Trophoblast cell (in vitro differentiated cells and primary cell): ENCODE measurements at regions not wholly inside any gene's neighbourhood (a gene's known extent, or its start where the extent isn't known, plus 50 kb on each side); places are given as distances from the start of the nearest gene placed in this dataset.

Source experiments
- DNase-seq, 2 donors: peaks; one replicate each; pipeline ENCODE4 v3.0.0-alpha.2; 2016
- H2AFZ ChIP-seq: 2 replicates; pipeline ENCODE4 v1.6.1; 2013; ENCODE audit warnings: low read length, moderate library complexity, mild to moderate bottlenecking; ENCODE audit not compliant: insufficient read depth, poor library complexity
- H2AK5ac ChIP-seq: 2 replicates; pipeline ENCODE4 v1.6.1; 2013; ENCODE audit warnings: mild to moderate bottlenecking, low read length
- H2BK120ac ChIP-seq: 2 replicates; pipeline ENCODE4 v1.6.1; 2013; ENCODE audit warnings: low read length, mild to moderate bottlenecking, moderate library complexity; ENCODE audit not compliant: insufficient read depth, poor library complexity
- H2BK12ac ChIP-seq: 2 replicates; pipeline ENCODE4 v1.6.1; 2013; ENCODE audit warnings: mild to moderate bottlenecking, low read length, moderate library complexity
- H2BK5ac ChIP-seq: 2 replicates; pipeline ENCODE4 v1.6.1; 2013; ENCODE audit warnings: low read length, low read depth, moderate library complexity, mild to moderate bottlenecking; ENCODE audit not compliant: poor library complexity
- H3K14ac ChIP-seq: 2 replicates; pipeline ENCODE4 v1.6.1; 2013; ENCODE audit warnings: mild to moderate bottlenecking, low read length
- H3K18ac ChIP-seq: 2 replicates; pipeline ENCODE4 v1.6.1; 2013; ENCODE audit warnings: mild to moderate bottlenecking, low read length
- H3K23ac ChIP-seq: 2 replicates; pipeline ENCODE4 v1.6.1; 2013; ENCODE audit warnings: low read length
- H3K27ac ChIP-seq: 2 replicates; pipeline ENCODE4 v1.5.1; 2013; ENCODE audit warnings: low read depth, mild to moderate bottlenecking, inconsistent platforms, low read length, moderate library complexity
- H3K27me3 ChIP-seq: 2 replicates; pipeline ENCODE4 v1.6.1; 2013; ENCODE audit warnings: inconsistent platforms, mild to moderate bottlenecking, low read length, moderate library complexity; ENCODE audit not compliant: insufficient read depth
- H3K36me3 ChIP-seq, 2 experiments: 1 replicate in 1 of 2; 2 replicates in 1 of 2; pipeline ENCODE4 v1.6.1; 2013; ENCODE audit warnings: low read length in 2 of 2, mild to moderate bottlenecking in 2 of 2, moderate library complexity in 1 of 2; ENCODE audit not compliant: insufficient read depth in 2 of 2, control insufficient read depth in 1 of 2
- H3K4ac ChIP-seq: 2 replicates; pipeline ENCODE4 v1.6.1; 2013; ENCODE audit warnings: low read depth, mild to moderate bottlenecking, low read length, moderate library complexity
- H3K4me1 ChIP-seq, 2 experiments: 1 replicate in 1 of 2; 2 replicates in 1 of 2; pipeline ENCODE4 v1.6.1; 2013; ENCODE audit warnings: low read length in 2 of 2, mild to moderate bottlenecking in 2 of 2, moderate library complexity in 1 of 2; ENCODE audit not compliant: insufficient read depth in 2 of 2, control insufficient read depth in 1 of 2
- H3K4me2 ChIP-seq: 2 replicates; pipeline ENCODE4 v1.6.1; 2013; ENCODE audit warnings: inconsistent platforms, mild to moderate bottlenecking, low read length, moderate library complexity
- H3K4me3 ChIP-seq: 2 replicates; pipeline ENCODE4 v1.5.1; 2013; ENCODE audit warnings: mild to moderate bottlenecking, low read depth, low read length, inconsistent platforms
- H3K79me1 ChIP-seq: one replicate; pipeline ENCODE4 v1.6.1; 2013; ENCODE audit warnings: low read length
- H3K79me2 ChIP-seq: 2 replicates; pipeline ENCODE4 v1.6.1; 2013; ENCODE audit warnings: low read length, mild to moderate bottlenecking; ENCODE audit not compliant: control insufficient read depth, insufficient read depth, poor library complexity
- H3K9ac ChIP-seq: 2 replicates; pipeline ENCODE4 v1.6.1; 2013; ENCODE audit warnings: mild to moderate bottlenecking, low read length
- H3K9me3 ChIP-seq: 2 replicates; pipeline ENCODE4 v1.6.1; 2013; ENCODE audit warnings: low read depth, mild to moderate bottlenecking, control low read depth, inconsistent platforms, low read length; ENCODE audit not compliant: insufficient read depth
- H4K12ac ChIP-seq: 2 replicates; pipeline ENCODE4 v1.6.1; 2013; ENCODE audit warnings: low read depth, mild to moderate bottlenecking, low read length, moderate library complexity
- H4K8ac ChIP-seq: 2 replicates; pipeline ENCODE4 v1.6.1; 2013; ENCODE audit warnings: low read depth, mild to moderate bottlenecking, low read length, moderate library complexity
- H4K91ac ChIP-seq: one replicate; pipeline ENCODE4 v1.6.1; 2013; ENCODE audit warnings: low read depth, mild to moderate bottlenecking, low read length, moderate library complexity
- WGBS: extraction: QIAGEN DNeasy Blood & Tissue Kit; methylation state at CpG from one replicate; pipeline ENCODE4 v1.1.7; 2013; ENCODE audit warnings: missing lambda C conversion rate; ENCODE audit not compliant: insufficient read length, insufficient coverage; ENCODE audit errors: extremely low coverage; 5-methylcytosine and 5-hydroxymethylcytosine counted together

DNA sequence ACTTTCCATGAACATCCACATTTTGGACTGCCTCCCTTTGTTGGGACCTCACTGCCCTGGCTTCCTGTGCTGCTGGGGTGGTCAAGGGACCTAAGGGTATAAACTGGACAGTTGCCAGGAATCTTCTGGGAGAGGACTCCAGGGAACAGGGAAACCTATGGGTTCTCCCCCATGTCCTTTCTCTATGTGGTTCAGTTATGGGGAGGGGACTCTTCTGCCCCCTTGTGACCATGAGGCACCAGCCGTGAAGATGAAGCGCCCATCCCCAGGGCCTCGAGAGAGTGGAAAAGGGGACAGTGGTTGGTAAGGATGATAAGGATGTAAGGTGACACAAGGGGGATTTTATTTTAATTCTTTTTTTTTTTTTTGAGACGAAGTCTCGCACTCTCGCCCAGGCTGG lies 177.0 kb upstream of the TMEM132C start:
- Histone ChIP-seq H4K12ac (no peak overlapping the region), H3K9me3 (no peaks in the 10 kb centered on the region), H2AK5ac (no peak overlapping the region), H3K4me1 (peaks cover 2 to 3% of the 10 kb centered on the region in 2 experiments), H3K79me2 (no peaks in the 10 kb centered on the region), H4K91ac (no peak overlapping the region), H3K4me2 (no peak overlapping the region), H3K9ac (no peak overlapping the region), H2AFZ (no peak overlapping the region), H3K27me3 (no peaks in the 10 kb centered on the region), H3K4me3 (no peak overlapping the region), H2BK12ac (no peak overlapping the region), H3K23ac (no peak overlapping the region), H3K27ac (no peak overlapping the region), H3K4ac (no peak overlapping the region), H4K8ac (no peak overlapping the region), H2BK120ac (no peak overlapping the region), H3K79me1 (no peaks in the 10 kb centered on the region), H2BK5ac (no peak overlapping the region), H3K14ac (no peak overlapping the region), H3K36me3 (no peaks in the 10 kb centered on the region), H3K18ac (no peak overlapping the region)
- WGBS: no CpG with 5 or more reads among the region's 6 CpGs
- no peak for DNase-seq

DNA sequence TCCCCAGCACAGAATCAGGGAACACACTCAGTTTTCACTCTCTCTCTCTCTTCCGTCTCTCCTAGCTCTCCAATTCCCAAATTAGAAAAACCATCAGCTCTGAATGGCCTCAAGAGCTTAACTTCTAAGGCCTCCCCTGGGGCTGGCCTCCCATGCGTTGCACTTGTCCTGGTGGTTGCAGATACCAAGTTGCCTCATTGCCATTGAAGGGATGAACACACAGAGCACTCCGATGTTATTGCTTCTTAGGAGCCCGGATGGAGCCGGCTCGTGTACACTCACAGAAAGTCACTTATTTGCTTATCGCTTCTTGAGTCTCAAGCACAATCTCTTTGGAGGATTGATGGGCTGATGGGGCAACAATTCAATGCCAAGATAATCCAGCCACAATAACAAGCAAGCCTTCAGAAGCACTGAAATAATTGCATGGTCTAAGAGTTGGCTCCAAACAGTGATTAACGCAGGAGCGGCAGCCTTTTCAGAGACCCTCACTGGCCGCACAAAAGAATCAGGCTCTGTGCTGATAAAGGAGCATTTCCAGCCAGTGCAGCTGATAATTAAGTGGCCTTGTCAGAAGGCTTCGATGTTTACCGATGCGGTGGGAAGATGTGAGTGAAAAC lies 175.8 kb upstream of the TMEM132C start:
- DNase-seq: no peak
- no peaks in the 10 kb centered on the region for H3K9me3 ChIP-seq
- no peak overlapping the region for H2BK120ac ChIP-seq
- no peak overlapping the region for H3K14ac ChIP-seq
- no peak overlapping the region for H4K8ac ChIP-seq
- no peak overlapping the region for H3K4ac ChIP-seq
- H4K12ac ChIP-seq: no peak overlapping the region
- H2BK5ac ChIP-seq: no peak overlapping the region
- no CpG with 5 or more reads among the region's 13 CpGs for WGBS
- H2BK12ac ChIP-seq: peak overlapping the region; percentile 36
- no peak overlapping the region for H3K23ac ChIP-seq
- no peaks in the 10 kb centered on the region for H3K27me3 ChIP-seq
- H3K27ac ChIP-seq: no peak overlapping the region
- no peak overlapping the region for H3K18ac ChIP-seq
- no peak overlapping the region for H4K91ac ChIP-seq
- H3K4me2 ChIP-seq: no peak overlapping the region
- no peaks in the 10 kb centered on the region for H3K79me2 ChIP-seq
- H3K9ac ChIP-seq: no peak overlapping the region
- H3K79me1 ChIP-seq: no peaks in the 10 kb centered on the region
- no peak overlapping the region for H3K4me3 ChIP-seq
- no peak overlapping the region for H2AFZ ChIP-seq
- no peak overlapping the region for H2AK5ac ChIP-seq
- H3K4me1 ChIP-seq: peaks cover 2 to 3% of the 10 kb centered on the region in 2 experiments
- H3K36me3 ChIP-seq: no peaks in the 10 kb centered on the region

DNA sequence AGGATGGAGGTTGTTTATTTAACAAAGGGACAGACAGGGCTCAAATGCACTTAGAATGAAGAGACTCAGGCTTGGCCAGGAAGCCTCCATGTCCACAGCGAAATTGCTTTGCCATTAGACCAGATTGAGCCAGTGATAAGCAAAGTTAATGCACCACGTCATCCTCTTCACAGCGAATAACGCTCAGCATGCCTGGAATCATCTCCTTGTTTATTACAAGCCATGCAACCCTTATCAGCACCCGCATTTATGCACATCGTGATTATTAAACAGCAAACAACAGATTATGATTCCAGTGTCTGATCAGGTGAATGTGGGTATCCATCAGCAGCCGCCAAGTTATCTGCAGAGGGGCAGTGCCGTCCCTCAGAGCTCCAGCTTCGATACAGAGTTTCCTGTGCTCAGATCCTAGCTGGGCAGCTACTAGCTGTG lies 175.0 kb upstream of the TMEM132C start:
- Histone ChIP-seq H2AFZ (no peak overlapping the region), H3K79me1 (no peaks in the 10 kb centered on the region), H3K14ac (no peak overlapping the region), H2AK5ac (no peak overlapping the region), H3K23ac (no peak overlapping the region), H4K12ac (no peak overlapping the region), H3K4me3 (no peak overlapping the region), H3K36me3 (no peaks in the 10 kb centered on the region), H4K91ac (no peak overlapping the region), H3K79me2 (no peaks in the 10 kb centered on the region), H2BK120ac (no peak overlapping the region), H2BK12ac (no peak overlapping the region), H4K8ac (no peak overlapping the region), H3K27ac (no peak overlapping the region), H3K4me2 (no peak overlapping the region), H3K18ac (no peak overlapping the region), H3K4ac (no peak overlapping the region), H3K4me1 (peaks cover 2 to 3% of the 10 kb centered on the region in 2 experiments), H2BK5ac (no peak overlapping the region), H3K9me3 (no peaks in the 10 kb centered on the region), H3K27me3 (no peaks in the 10 kb centered on the region), H3K9ac (no peak overlapping the region)
- DNase-seq: peak in 1 of 2 donors; percentile 5
- no CpG with 5 or more reads among the region's 9 CpGs for WGBS

DNA sequence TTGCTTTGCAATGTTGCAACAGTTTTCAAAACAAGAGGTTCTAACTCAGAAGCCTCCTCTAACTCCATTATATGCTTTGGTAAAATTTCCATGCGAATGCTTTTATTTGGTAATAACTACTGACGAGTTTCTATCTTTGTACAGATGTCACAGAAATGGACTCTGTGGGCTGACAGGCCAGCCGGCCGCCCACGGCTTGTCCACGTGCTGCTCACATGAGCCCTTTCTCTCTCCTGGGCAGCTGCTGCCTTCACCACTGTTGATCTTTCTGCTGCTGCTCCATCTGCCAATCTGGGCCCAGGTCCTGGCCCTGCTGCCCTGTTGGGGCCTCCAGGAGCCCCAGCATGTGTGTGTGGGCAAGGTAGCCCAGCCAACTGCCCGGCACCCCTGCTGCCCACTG lies 168.2 kb upstream of the TMEM132C start:
- H4K12ac ChIP-seq: no peak overlapping the region

More for the DNA sequence above, 168.2 kb upstream of the TMEM132C start:
- Histone ChIP-seq H3K9me3 (peaks cover 2% of the 10 kb centered on the region), H3K18ac (no peak overlapping the region), H3K9ac (no peak overlapping the region), H3K4me2 (no peak overlapping the region), H4K8ac (no peak overlapping the region), H3K14ac (no peak overlapping the region), H3K79me2 (no peaks in the 10 kb centered on the region), H2AK5ac (no peak overlapping the region), H3K4me3 (no peak overlapping the region), H2BK120ac (no peak overlapping the region), H4K91ac (no peak overlapping the region), H2BK12ac (no peak overlapping the region), H3K4ac (no peak overlapping the region), H3K27ac (no peak overlapping the region), H3K36me3 (no peaks in the 10 kb centered on the region), H3K4me1 (no peaks in the 10 kb centered on the region), H3K27me3 (no peaks in the 10 kb centered on the region), H2BK5ac (no peak overlapping the region), H2AFZ (no peak overlapping the region), H3K79me1 (no peaks in the 10 kb centered on the region), H3K23ac (no peak overlapping the region)
- WGBS: no CpG with 5 or more reads among the region's 7 CpGs
- DNase-seq: no peak
